ENCODE measurements at regions not wholly inside any gene's neighbourhood (a gene's known extent, or its start where the extent isn't known, plus 50 kb on each side); places are given as distances from the start of the nearest gene placed in this dataset.
A peak's percentile ranks its signal among the peaks of the same experiment; 100 is the strongest.

DNA sequence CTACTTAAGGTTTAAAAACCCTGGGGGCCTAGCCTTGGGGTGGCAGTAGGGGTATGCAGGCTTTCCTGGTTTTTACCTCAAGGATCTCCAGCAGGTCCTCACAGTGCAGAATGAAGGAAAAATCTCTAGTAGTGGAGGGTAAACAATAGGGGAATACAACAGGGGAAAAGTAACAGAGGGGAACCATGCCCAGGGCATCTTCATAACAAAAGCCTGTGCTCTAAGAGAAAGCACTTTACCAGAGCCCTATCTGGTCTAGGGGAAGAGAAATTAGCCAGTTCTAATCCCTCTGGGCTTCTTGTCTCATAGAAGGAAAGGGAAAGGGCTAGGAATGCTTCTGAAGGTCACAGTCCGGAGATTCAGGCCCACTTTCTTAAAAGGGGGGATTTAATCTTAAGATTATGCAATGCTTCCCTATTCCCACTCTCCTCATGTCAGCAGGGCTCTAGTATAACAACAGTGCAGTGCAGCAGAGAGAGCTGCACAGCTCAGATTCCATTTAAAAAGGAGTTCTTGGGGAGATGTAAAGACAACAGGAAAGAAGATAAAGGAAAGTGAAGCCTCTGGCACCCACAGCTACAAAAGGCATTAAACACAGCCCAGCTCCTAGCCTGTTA is 149.0 kb upstream of the CYP1B1 start:
- Histone ChIP-seq H3K4me1 (ENCODE audit: insufficient read depth, low read length) (peaks cover 9% of the 10 kb centered on the region), H3K36me3 (ENCODE audit: insufficient read depth, low read length) (no peaks in the 10 kb centered on the region), H3K27me3 (ENCODE audit: insufficient read depth, low read length) (no peaks in the 10 kb centered on the region), H3K4me2 (ENCODE audit: insufficient read depth, low read length) (peak overlapping the region; percentile 8), H3K4me3 (ENCODE audit: insufficient read depth, low read length) (no peak overlapping the region), H3K27ac (ENCODE audit: low read depth, low read length) (peak overlapping the region; percentile 40), H4K20me1 (ENCODE audit: insufficient read depth, low read length) (no peaks in the 10 kb centered on the region), H3K79me2 (ENCODE audit: insufficient read depth, low read length) (no peaks in the 10 kb centered on the region), H3K9me3 (ENCODE audit: low read depth, low read length) (peaks cover 2% of the 10 kb centered on the region), H2AFZ (ENCODE audit: low read length) (peak overlapping the region; percentile 59)
- TF ChIP-seq, protein P1, sequence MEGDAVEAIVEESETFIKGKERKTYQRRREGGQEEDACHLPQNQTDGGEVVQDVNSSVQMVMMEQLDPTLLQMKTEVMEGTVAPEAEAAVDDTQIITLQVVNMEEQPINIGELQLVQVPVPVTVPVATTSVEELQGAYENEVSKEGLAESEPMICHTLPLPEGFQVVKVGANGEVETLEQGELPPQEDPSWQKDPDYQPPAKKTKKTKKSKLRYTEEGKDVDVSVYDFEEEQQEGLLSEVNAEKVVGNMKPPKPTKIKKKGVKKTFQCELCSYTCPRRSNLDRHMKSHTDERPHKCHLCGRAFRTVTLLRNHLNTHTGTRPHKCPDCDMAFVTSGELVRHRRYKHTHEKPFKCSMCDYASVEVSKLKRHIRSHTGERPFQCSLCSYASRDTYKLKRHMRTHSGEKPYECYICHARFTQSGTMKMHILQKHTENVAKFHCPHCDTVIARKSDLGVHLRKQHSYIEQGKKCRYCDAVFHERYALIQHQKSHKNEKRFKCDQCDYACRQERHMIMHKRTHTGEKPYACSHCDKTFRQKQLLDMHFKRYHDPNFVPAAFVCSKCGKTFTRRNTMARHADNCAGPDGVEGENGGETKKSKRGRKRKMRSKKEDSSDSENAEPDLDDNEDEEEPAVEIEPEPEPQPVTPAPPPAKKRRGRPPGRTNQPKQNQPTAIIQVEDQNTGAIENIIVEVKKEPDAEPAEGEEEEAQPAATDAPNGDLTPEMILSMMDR (IDR thresholded peaks at IDR 0.05; ENCODE audit: extremely low read depth, low read depth, low read length) = no peak
- DNase-seq (ENCODE audit: insufficient read length, low spot score, missing footprints) = no peak

DNA sequence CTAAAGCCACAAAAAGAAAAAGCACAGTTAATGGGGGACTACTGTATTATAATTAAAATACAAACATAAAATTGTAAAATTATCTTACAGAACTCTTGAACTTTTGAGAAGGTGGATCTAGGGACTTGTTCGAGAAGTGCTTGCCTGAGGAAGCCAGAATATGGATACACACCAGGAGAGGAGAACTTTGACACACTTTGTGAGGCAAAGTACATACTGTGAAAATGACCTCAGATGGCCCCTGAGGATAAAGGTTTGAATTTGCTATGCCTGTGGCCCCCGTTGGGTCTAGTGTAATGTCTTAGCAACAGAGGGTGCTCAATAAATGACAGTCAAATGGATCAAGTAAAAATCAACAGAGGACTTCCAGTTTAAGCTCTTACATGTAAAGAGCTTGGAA is 148.2 kb upstream of the CYP1B1 start:
- DNase-seq (ENCODE audit: insufficient read length, low spot score, missing footprints) = no peak
- TF ChIP-seq, protein P1 (IDR thresholded peaks at IDR 0.05; ENCODE audit: extremely low read depth, low read depth, low read length) = no peak
- H4K20me1 ChIP-seq (ENCODE audit: insufficient read depth, low read length) = no peaks in the 10 kb centered on the region
- no peak overlapping the region for H3K4me2 ChIP-seq (ENCODE audit: insufficient read depth, low read length)
- H2AFZ ChIP-seq (ENCODE audit: low read length) = no peak overlapping the region
- peaks cover 9% of the 10 kb centered on the region for H3K4me1 ChIP-seq (ENCODE audit: insufficient read depth, low read length)
- H3K27me3 ChIP-seq (ENCODE audit: insufficient read depth, low read length) = no peaks in the 10 kb centered on the region
- no peaks in the 10 kb centered on the region for H3K79me2 ChIP-seq (ENCODE audit: insufficient read depth, low read length)
- H3K9me3 ChIP-seq (ENCODE audit: low read depth, low read length) = peaks cover 2% of the 10 kb centered on the region
- no peak overlapping the region for H3K4me3 ChIP-seq (ENCODE audit: insufficient read depth, low read length)
- no peak overlapping the region for H3K27ac ChIP-seq (ENCODE audit: low read depth, low read length)
- H3K36me3 ChIP-seq (ENCODE audit: insufficient read depth, low read length) = no peaks in the 10 kb centered on the region

DNA sequence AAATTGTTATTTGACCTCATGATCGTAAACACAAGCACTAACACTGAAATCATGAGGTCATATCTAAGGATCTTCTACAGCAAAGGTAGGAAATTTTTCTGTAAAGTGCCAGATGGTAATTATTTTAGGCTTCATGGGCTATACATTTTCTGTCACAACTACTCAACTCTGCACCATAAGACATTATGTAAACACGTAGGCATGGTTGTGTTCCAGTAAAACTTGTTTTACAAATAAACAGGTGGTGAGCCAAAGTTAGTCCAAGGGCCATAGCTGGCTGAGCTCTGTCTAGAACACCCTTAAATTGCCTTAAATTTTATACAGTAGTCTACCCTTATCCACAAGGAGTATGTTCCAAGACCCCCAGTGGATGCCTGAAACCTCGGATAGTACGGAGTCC is 147.3 kb upstream of the CYP1B1 start:
- no peak overlapping the region for H3K27ac ChIP-seq (ENCODE audit: low read depth, low read length)
- TF ChIP-seq, protein P1 (IDR thresholded peaks at IDR 0.05; ENCODE audit: extremely low read depth, low read depth, low read length) = no peak
- no peaks in the 10 kb centered on the region for H3K36me3 ChIP-seq (ENCODE audit: insufficient read depth, low read length)
- H3K4me3 ChIP-seq (ENCODE audit: insufficient read depth, low read length) = no peak overlapping the region
- no peaks in the 10 kb centered on the region for H3K79me2 ChIP-seq (ENCODE audit: insufficient read depth, low read length)
- H3K27me3 ChIP-seq (ENCODE audit: insufficient read depth, low read length) = no peaks in the 10 kb centered on the region
- peaks cover 2% of the 10 kb centered on the region for H3K9me3 ChIP-seq (ENCODE audit: low read depth, low read length)
- H3K4me2 ChIP-seq (ENCODE audit: insufficient read depth, low read length) = no peak overlapping the region
- DNase-seq (ENCODE audit: insufficient read length, low spot score, missing footprints) = no peak
- H2AFZ ChIP-seq (ENCODE audit: low read length) = no peak overlapping the region
- H4K20me1 ChIP-seq (ENCODE audit: insufficient read depth, low read length) = no peaks in the 10 kb centered on the region
- H3K4me1 ChIP-seq (ENCODE audit: insufficient read depth, low read length) = peaks cover 11% of the 10 kb centered on the region

DNA sequence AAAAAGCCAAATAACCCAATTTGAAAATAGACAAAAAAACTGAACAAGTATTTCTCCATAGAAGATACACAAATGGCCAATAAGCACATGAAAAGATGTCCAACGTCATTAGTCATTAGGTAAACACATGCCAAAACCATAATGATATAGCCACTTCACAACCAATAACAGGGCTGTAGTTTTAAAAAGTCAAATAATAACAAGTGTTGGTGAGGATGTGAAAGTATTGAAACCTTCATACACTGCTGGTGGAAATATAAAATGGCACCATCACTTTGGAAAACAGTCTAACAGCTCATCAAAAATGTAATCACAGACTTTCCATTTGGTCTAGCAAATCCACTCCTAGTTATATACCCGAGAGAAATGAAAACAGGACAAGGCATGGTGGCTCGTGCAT is 144.2 kb upstream of the CYP1B1 start:
- Histone ChIP-seq H4K20me1 (ENCODE audit: insufficient read depth, low read length) (no peaks in the 10 kb centered on the region), H3K4me2 (ENCODE audit: insufficient read depth, low read length) (no peak overlapping the region), H3K4me1 (ENCODE audit: insufficient read depth, low read length) (peaks cover 20% of the 10 kb centered on the region), H2AFZ (ENCODE audit: low read length) (no peak overlapping the region), H3K36me3 (ENCODE audit: insufficient read depth, low read length) (no peaks in the 10 kb centered on the region), H3K27me3 (ENCODE audit: insufficient read depth, low read length) (no peaks in the 10 kb centered on the region), H3K27ac (ENCODE audit: low read depth, low read length) (no peak overlapping the region), H3K4me3 (ENCODE audit: insufficient read depth, low read length) (no peak overlapping the region), H3K79me2 (ENCODE audit: insufficient read depth, low read length) (no peaks in the 10 kb centered on the region), H3K9me3 (ENCODE audit: low read depth, low read length) (peaks cover 2% of the 10 kb centered on the region)
- TF ChIP-seq, protein P1 (IDR thresholded peaks at IDR 0.05; ENCODE audit: extremely low read depth, low read depth, low read length) = no peak
- no peak for DNase-seq (ENCODE audit: insufficient read length, low spot score, missing footprints)

All from osteoblast (primary cell).